Endometrial microvascular endothelial cells (primary cell): ENCODE measurements at regions not wholly inside any gene's neighbourhood (a gene's known extent, or its start where the extent isn't known, plus 50 kb on each side); places are given as distances from the start of the nearest gene placed in this dataset.
"Not testable (repeated sequence)": the region's sequence is repeated elsewhere in the genome, so short reads cannot be mapped to it uniquely, and the experiment has no call there.

Experiments
- in situ Hi-C: cut with HindIII; loops from 2 replicates; pipeline ENCODE4 v1.10.0; 2017; ENCODE audit warnings: low sequenced_read_pairs, low pct_unique_long_range_greater_than_20kb; ENCODE audit errors: inconsistent ontology term

GRCh38 chr7:106744563-106745091 is 83.7 kb upstream of the CCDC71L start:
- in situ Hi-C loops: no loop called here

- in situ Hi-C loops: not testable (repeated sequence)
Measured at GRCh38 chr7:106747301-106747700, 86.3 kb upstream of the CCDC71L start.

GRCh38 chr7:106747804-106748203 is 86.8 kb upstream of the CCDC71L start:
- in situ Hi-C loops: no loop called here

GRCh38 chr7:106749165-106749564 is 88.2 kb upstream of the CCDC71L start:
- in situ Hi-C loops: no loop called here

- in situ Hi-C loops: no loop called here
Measured at GRCh38 chr7:106750773-106751172, 89.8 kb upstream of the CCDC71L start.

- in situ Hi-C loops: no loop called here
Measured at GRCh38 chr7:106752367-106752766, 91.4 kb upstream of the CCDC71L start.

GRCh38 chr7:106755024-106755423 is 94.1 kb upstream of the CCDC71L start:
- in situ Hi-C loops: not testable (repeated sequence)

- in situ Hi-C loops: no loop called here
Measured at GRCh38 chr7:106755641-106756040, 94.7 kb upstream of the CCDC71L start.

- in situ Hi-C loops: no loop called here
Measured at GRCh38 chr7:106756071-106756470, 95.1 kb upstream of the CCDC71L start.

- in situ Hi-C loops: no loop called here
Measured at GRCh38 chr7:106756884-106757283, 95.9 kb upstream of the CCDC71L start.

- in situ Hi-C loops: no loop called here
Measured at GRCh38 chr7:106757846-106758245, 96.9 kb upstream of the CCDC71L start.

GRCh38 chr7:106762845-106763244 is 101.9 kb upstream of the CCDC71L start:
- in situ Hi-C loops: not testable (repeated sequence)

- in situ Hi-C loops: no loop called here
Measured at GRCh38 chr7:106763717-106764116, 101.4 kb upstream of the PIK3CG start.

- in situ Hi-C loops: no loop called here
Measured at GRCh38 chr7:106765727-106766355, 99.2 kb upstream of the PIK3CG start.

GRCh38 chr7:106766551-106766950 is 98.5 kb upstream of the PIK3CG start:
- in situ Hi-C loops: no loop called here

GRCh38 chr7:106767078-106767477 is 98.0 kb upstream of the PIK3CG start:
- in situ Hi-C loops: no loop called here

GRCh38 chr7:106767498-106768323 is 97.4 kb upstream of the PIK3CG start:
- in situ Hi-C loops: no loop called here

- in situ Hi-C loops: no loop called here
Measured at GRCh38 chr7:106768324-106768751, 96.7 kb upstream of the PIK3CG start.

GRCh38 chr7:106770191-106770590 is 94.9 kb upstream of the PIK3CG start:
- in situ Hi-C loops: no loop called here

GRCh38 chr7:106772655-106773108 is 92.4 kb upstream of the PIK3CG start:
- in situ Hi-C loops: no loop called here
